Effector memory CD8-positive, alpha-beta T cell (primary cell): ENCODE measurements at regions not wholly inside any gene's neighbourhood (a gene's known extent, or its start where the extent isn't known, plus 50 kb on each side); places are given as distances from the start of the nearest gene placed in this dataset.

ENCODE experiments used
- ATAC-seq: fragments of 150-1000 bp; cut with Tn5 transposase; replicated peaks from 2 replicates; pipeline ENCODE4 v1.10.0; 2021; ENCODE audit warnings: mild to moderate bottlenecking, moderate library complexity
- DNase-seq, 3 experiments: peaks; one replicate each; pipeline ENCODE4 v3.0.0; 2021
- H3K27ac Mint-ChIP-seq, 2 donors: one replicate each; pipeline ENCODE4 v1.8.0; 2022; ENCODE audit warnings: mild to moderate bottlenecking in 2 of 2, mixed read lengths in 2 of 2, moderate library complexity in 2 of 2
- H3K27me3 Mint-ChIP-seq, 2 donors: one replicate each; pipeline ENCODE4 v1.8.0; 2022; ENCODE audit warnings: mixed read lengths in 2 of 2
- H3K36me3 Mint-ChIP-seq: one replicate; pipeline ENCODE4 v1.8.0; 2022; ENCODE audit warnings: mild to moderate bottlenecking, moderate library complexity, mixed read lengths; ENCODE audit not compliant: insufficient read depth
- H3K4me1 Mint-ChIP-seq, 2 donors: one replicate each; pipeline ENCODE4 v1.8.0; 2022; ENCODE audit warnings: low read depth in 2 of 2, mixed read lengths in 2 of 2
- H3K4me3 Mint-ChIP-seq, 2 donors: one replicate each; pipeline ENCODE4 v1.8.0; 2022; ENCODE audit warnings: mild to moderate bottlenecking in 2 of 2, mixed read lengths in 2 of 2, moderate library complexity in 2 of 2
- H3K9me3 Mint-ChIP-seq, 2 donors: one replicate each; pipeline ENCODE4 v1.8.0; 2022; ENCODE audit warnings: mixed read lengths in 2 of 2

- ATAC-seq (no peak), DNase-seq (no peak)
- Mint-ChIP-seq H3K4me1 (no peaks in the 10 kb centered on the region), H3K27me3 (no peaks in the 10 kb centered on the region), H3K9me3 (peaks cover 0 to 2% of the 10 kb centered on the region in 2 donors), H3K36me3 (no peaks in the 10 kb centered on the region), H3K27ac (no peak overlapping the region), H3K4me3 (no peak overlapping the region)
These were observed 300.0 kb upstream of the ALG10B start for GRCh38 chr12:38016602-38017001.

DNA sequence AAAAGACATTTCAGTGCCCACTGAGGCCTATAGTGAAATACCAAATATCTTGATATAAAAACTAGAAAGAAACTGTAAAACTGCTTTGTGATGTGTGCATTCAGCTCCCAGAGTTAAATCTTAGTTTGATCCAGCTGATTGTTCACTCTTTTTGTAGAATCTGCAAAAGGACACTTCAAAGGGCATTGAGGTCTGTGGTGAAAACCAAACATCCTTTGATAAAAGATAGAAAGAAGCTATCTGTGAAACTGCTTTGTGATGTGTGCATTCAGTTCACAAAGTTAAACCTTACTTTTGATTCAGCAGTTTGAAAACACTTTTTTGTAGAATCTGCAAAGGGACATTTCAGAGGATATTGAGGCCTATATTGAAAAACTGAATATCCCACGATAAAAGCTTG is 290.7 kb upstream of the ALG10B start:
- DNase-seq (no peak), ATAC-seq (no peak)
- Mint-ChIP-seq H3K9me3 (peaks cover 0 to 1% of the 10 kb centered on the region in 2 donors), H3K27me3 (no peaks in the 10 kb centered on the region), H3K4me1 (no peaks in the 10 kb centered on the region), H3K4me3 (no peak overlapping the region), H3K27ac (no peak overlapping the region), H3K36me3 (peaks cover 3% of the 10 kb centered on the region)

DNA sequence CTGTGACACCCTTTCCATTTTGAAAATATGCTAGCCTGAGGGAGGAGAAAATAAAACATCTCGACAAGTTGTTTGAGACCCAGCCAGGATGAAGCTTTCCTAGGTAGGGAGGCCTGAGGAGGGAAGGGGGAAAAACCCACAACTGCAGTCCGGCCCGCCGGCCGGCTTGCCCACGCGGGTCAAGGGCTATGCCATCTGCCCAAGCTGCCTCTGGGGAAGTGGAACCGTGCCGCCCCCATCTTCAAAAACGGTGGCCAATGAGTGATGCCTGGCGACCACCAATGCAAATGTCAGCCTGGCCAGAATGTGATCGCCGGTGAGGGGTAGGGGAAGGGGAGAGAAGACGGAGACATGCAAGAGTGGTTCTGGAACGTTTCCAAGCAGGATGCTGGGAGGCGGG is 263.5 kb upstream of the ALG10B start:
- no peaks in the 10 kb centered on the region for H3K36me3 Mint-ChIP-seq
- ATAC-seq (no peak), DNase-seq (no peak)
- no peaks in the 10 kb centered on the region for H3K4me1 Mint-ChIP-seq
- H3K27ac Mint-ChIP-seq: no peak overlapping the region
- peaks cover 7 to 17% of the 10 kb centered on the region in 2 donors for H3K9me3 Mint-ChIP-seq
- no peak overlapping the region for H3K4me3 Mint-ChIP-seq
- no peaks in the 10 kb centered on the region for H3K27me3 Mint-ChIP-seq

DNA sequence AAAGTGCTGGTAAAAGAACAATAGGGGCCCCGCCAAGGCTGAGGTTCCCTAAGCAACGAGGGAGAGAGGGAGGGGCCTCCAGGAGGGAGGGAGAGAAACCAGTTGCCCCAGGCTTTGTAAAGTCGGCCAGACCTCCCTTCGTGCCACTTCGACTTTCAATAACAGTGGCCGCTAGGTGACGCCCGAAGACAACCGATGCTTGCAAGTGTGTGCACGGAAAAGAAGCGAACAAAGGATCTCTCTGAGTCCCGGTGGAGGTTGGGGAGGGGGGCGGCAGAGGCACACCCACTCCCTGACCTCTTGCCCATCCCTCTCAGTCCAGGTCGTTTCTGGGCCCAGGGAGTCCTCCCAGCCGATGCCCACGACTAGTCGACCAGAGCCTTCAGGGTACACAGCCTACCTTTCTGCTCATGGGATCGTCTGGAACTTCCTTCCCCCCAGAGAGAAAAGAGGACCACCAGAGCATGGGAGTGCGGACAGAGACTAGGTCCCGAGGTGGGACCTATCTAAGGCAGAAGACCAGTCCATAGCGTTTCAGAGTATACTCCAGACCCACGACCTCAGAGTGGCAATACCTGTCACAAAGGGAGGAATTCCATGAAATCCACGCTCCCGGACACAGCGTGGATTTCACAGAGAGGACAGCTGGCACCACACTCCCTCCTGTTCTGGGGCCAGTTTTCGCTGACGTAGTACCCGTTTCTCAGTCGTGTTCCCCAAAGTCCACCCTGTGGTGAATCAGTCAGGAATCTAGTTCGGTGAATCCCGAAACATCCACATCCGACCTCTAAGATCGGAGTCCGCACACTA is 262.7 kb upstream of the ALG10B start:
- peaks cover 7 to 10% of the 10 kb centered on the region in 2 donors for H3K9me3 Mint-ChIP-seq
- no peaks in the 10 kb centered on the region for H3K36me3 Mint-ChIP-seq
- no peak overlapping the region for H3K27ac Mint-ChIP-seq
- H3K4me3 Mint-ChIP-seq: no peak overlapping the region
- H3K4me1 Mint-ChIP-seq: no peaks in the 10 kb centered on the region
- no peaks in the 10 kb centered on the region for H3K27me3 Mint-ChIP-seq
- ATAC-seq: no peak
- no peak for DNase-seq

- H3K9me3 Mint-ChIP-seq: peaks cover 7 to 13% of the 10 kb centered on the region in 2 donors
- H3K27me3 Mint-ChIP-seq: no peaks in the 10 kb centered on the region
- no peaks in the 10 kb centered on the region for H3K4me1 Mint-ChIP-seq
- H3K27ac Mint-ChIP-seq: no peak overlapping the region
- H3K36me3 Mint-ChIP-seq: no peaks in the 10 kb centered on the region
- ATAC-seq (no peak), DNase-seq (no peak)
- no peak overlapping the region for H3K4me3 Mint-ChIP-seq
These were observed 259.6 kb upstream of the ALG10B start for GRCh38 chr12:38056701-38057689.

GRCh38 chr12:38099686-38100085 is 216.9 kb upstream of the ALG10B start:
- Mint-ChIP-seq H3K9me3 (peaks cover 5 to 8% of the 10 kb centered on the region in 2 donors), H3K4me3 (no peak overlapping the region), H3K4me1 (no peaks in the 10 kb centered on the region), H3K27me3 (no peaks in the 10 kb centered on the region), H3K27ac (no peak overlapping the region), H3K36me3 (no peaks in the 10 kb centered on the region)
- ATAC-seq: no peak
- no peak for DNase-seq

- no peak for DNase-seq
- Mint-ChIP-seq H3K4me3 (no peak overlapping the region), H3K9me3 (peaks cover 5 to 8% of the 10 kb centered on the region in 2 donors), H3K27me3 (no peaks in the 10 kb centered on the region), H3K36me3 (no peaks in the 10 kb centered on the region), H3K4me1 (no peaks in the 10 kb centered on the region), H3K27ac (no peak overlapping the region)
- no peak for ATAC-seq
These were observed 214.8 kb upstream of the ALG10B start for GRCh38 chr12:38101753-38102152.

GRCh38 chr12:38102197-38102596 is 214.4 kb upstream of the ALG10B start:
- H3K9me3 Mint-ChIP-seq: peaks cover 5 to 8% of the 10 kb centered on the region in 2 donors
- no peak overlapping the region for H3K27ac Mint-ChIP-seq
- H3K4me1 Mint-ChIP-seq: no peaks in the 10 kb centered on the region
- DNase-seq (no peak), ATAC-seq (no peak)
- no peaks in the 10 kb centered on the region for H3K36me3 Mint-ChIP-seq
- no peaks in the 10 kb centered on the region for H3K27me3 Mint-ChIP-seq
- H3K4me3 Mint-ChIP-seq: no peak overlapping the region

DNA sequence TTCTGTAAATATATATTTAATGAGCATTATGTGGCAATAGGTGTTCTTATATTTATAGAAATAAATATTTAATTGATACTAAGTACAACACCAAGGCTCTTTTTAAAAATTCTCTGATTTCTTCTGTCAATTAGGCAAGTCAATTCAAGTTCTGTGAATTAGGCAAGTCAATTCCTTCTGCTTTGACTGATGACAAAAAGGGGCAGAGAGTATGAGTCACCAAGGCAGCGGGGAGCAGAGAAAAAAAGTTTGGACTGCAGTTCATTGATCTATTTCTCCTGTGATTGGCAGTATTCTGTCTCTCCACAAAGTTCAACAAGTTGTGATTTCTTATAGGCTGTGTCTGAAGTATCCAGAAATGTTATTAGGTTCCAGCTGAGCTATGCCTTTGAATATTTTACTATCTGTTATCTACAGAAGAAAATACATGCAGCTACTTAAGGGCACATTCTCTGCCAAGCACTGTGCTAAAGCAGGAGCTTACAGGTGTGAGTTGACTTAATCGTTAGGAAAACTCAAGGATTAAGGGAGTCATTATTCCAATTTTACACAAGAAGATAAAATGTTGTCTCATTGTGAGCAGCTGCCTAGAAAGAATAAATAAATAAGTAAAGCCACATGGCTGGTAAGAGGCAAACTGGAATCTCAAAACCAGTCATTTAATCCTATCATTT is 206.4 kb upstream of the ALG10B start:
- Mint-ChIP-seq H3K36me3 (no peaks in the 10 kb centered on the region), H3K9me3 (no peaks in the 10 kb centered on the region), H3K4me3 (no peak overlapping the region), H3K4me1 (no peaks in the 10 kb centered on the region), H3K27ac (no peak overlapping the region), H3K27me3 (no peaks in the 10 kb centered on the region)
- ATAC-seq (no peak), DNase-seq (no peak)

DNA sequence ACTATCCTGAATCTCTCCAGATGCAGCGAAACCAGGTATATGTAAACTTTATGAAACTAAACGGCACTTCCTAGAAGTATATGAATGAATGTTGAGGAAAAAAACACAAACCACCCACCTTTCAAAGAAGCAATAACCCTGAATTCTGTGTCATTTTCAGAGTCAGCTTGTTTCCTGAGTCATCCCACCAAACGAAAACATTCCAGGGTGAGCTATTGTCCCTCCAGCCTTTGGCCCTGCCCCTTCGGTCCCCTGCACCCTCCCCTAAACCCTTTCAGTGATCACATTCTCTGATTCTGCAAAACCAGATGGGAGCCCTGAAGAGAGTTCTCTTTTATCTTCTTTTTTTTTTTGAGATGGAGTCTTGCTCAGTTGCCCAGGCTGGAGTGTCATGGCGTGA is 202.6 kb upstream of the ALG10B start:
- Mint-ChIP-seq H3K9me3 (peaks cover 5 to 6% of the 10 kb centered on the region in 2 donors), H3K36me3 (no peaks in the 10 kb centered on the region), H3K4me3 (no peak overlapping the region), H3K4me1 (no peaks in the 10 kb centered on the region), H3K27me3 (no peaks in the 10 kb centered on the region), H3K27ac (no peak overlapping the region)
- ATAC-seq (no peak), DNase-seq (no peak)

DNA sequence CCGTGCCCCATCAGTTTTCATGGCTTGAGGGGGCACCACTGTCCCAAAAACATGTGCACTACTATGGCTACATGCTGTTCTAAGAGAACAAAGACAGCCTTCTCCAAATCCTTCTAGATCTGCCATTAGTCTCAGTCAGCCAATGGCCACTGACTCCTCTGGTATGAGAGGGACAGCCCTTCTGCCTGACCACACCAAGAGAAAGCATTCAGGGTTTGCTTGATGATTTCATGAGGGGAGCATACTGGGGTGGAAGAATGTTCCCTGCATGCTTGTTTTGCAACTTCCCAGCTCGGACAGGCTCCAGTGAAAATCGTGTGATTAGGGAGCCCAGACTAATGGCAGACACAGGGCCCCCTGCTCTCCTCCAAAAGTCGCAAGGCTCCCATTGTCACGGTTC is 199.6 kb upstream of the ALG10B start:
- Mint-ChIP-seq H3K4me1 (no peaks in the 10 kb centered on the region), H3K36me3 (no peaks in the 10 kb centered on the region), H3K9me3 (peaks cover 5 to 6% of the 10 kb centered on the region in 2 donors), H3K27ac (no peak overlapping the region), H3K4me3 (no peak overlapping the region), H3K27me3 (no peaks in the 10 kb centered on the region)
- ATAC-seq (no peak), DNase-seq (no peak)

GRCh38 chr12:38118632-38119031 is 197.9 kb upstream of the ALG10B start:
- H3K27ac Mint-ChIP-seq: no peak overlapping the region
- ATAC-seq: no peak

DNA sequence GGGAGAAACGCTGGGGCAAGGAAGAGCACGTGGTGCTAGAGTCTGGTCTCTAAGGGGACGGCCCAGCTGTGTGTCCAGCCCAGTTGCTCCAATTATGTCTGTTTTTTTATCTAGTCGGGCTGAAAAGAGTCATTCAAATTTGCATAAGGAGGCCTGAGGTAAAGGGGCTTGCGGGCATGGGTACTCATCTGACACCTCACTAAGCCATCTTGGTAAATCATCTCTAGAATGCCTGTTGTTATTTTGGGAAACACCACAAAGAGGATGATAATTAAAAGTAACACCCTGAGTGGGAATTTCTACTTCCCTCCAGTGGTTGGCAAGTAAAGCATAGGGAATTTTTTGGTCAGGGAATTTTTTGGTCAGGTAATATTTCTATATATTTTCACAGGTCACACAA is 196.1 kb upstream of the ALG10B start:
- H3K9me3 Mint-ChIP-seq: peaks cover 5 to 14% of the 10 kb centered on the region in 2 donors
- no peak overlapping the region for H3K27ac Mint-ChIP-seq
- H3K27me3 Mint-ChIP-seq: peaks cover 7 to 13% of the 10 kb centered on the region in 2 donors

More at GRCh38 chr12:38118632-38119031, 197.9 kb upstream of the ALG10B start:
- no peak overlapping the region for H3K4me3 Mint-ChIP-seq
- H3K36me3 Mint-ChIP-seq: no peaks in the 10 kb centered on the region
- H3K27me3 Mint-ChIP-seq: peaks cover 0 to under 1% of the 10 kb centered on the region in 2 donors
- DNase-seq: no peak
- H3K9me3 Mint-ChIP-seq: peaks cover 5 to 6% of the 10 kb centered on the region in 2 donors
- H3K4me1 Mint-ChIP-seq: no peaks in the 10 kb centered on the region

More for the DNA sequence above, 196.1 kb upstream of the ALG10B start:
- DNase-seq (no peak), ATAC-seq (no peak)
- H3K4me1 Mint-ChIP-seq: peaks cover 0 to 2% of the 10 kb centered on the region in 2 donors
- no peaks in the 10 kb centered on the region for H3K36me3 Mint-ChIP-seq
- H3K4me3 Mint-ChIP-seq: no peak overlapping the region
